Esophagus squamous epithelium (tissue), 5 donors: ENCODE measurements at regions not wholly inside any gene's neighbourhood (a gene's known extent, or its start where the extent isn't known, plus 50 kb on each side); places are given as distances from the start of the nearest gene placed in this dataset.

Source experiments
- DNase-seq: peaks from one replicate; lab custom pipeline; 2025; lab: John Stamatoyannopoulos, UW
- H3K27ac ChIP-seq, 4 donors: fragments of 200-600 bp; sonication (generic); one replicate each; pipeline ENCODE4 v1.5.1; 2016 to 2019; ENCODE audit warnings: mild to moderate bottlenecking in 1 of 4
- H3K27me3 ChIP-seq, 4 donors: fragments of 200-600 bp; sonication (generic); 1 replicate in 3 of 4; 2 replicates in 1 of 4; pipeline versions ENCODE4 v1.5.1 to v1.6.0; 2017 to 2021; ENCODE audit warnings: antibody characterized with exemption in 1 of 4
- H3K36me3 ChIP-seq, 3 donors: fragments of 200-600 bp; sonication (generic); one replicate each; pipeline ENCODE4 v1.5.1; 2016 to 2019
- H3K4me1 ChIP-seq, 3 donors: fragments of 200-600 bp; sonication (generic); one replicate each; pipeline ENCODE4 v1.5.1; 2017 to 2019
- H3K4me3 ChIP-seq, 4 donors: fragments of 200-600 bp; sonication (generic); 1 replicate in 3 of 4; 2 replicates in 1 of 4; pipeline ENCODE4 v1.5.1; 2016 to 2019; ENCODE audit warnings: mild to moderate bottlenecking in 2 of 4, moderate library complexity in 1 of 4
- H3K9me3 ChIP-seq, 3 donors: fragments of 200-600 bp; sonication (generic); one replicate each; pipeline ENCODE4 v1.5.1; 2016 to 2019
- CTCF ChIP-seq, 6 experiments: fragments of 450-650 bp in 4 of 6; fragments of 200-600 bp in 2 of 6; sonication (generic) in 2 of 6; IDR thresholded peaks; one replicate each; pipeline ENCODE4 v1.5.1; 2016 to 2019; ENCODE audit warnings: antibody characterized with exemption in 6 of 6, mild to moderate bottlenecking in 4 of 6, moderate library complexity in 4 of 6
- POLR2A ChIP-seq, 4 donors: fragments of 450-650 bp; IDR thresholded peaks; one replicate each; pipeline ENCODE4 v1.6.1; 2017; ENCODE audit warnings: antibody characterized with exemption in 4 of 4, mild to moderate bottlenecking in 4 of 4, moderate library complexity in 3 of 4
- WGBS, 2 donors: methylation state at CpG; one replicate each; pipeline ENCODE4 v1.1.5; 2018; 5-methylcytosine and 5-hydroxymethylcytosine counted together
- intact Hi-C: fragments of 100-400 bp; cut with DNase I; formaldehyde crosslinking; loops from one replicate; pipeline ENCODE4 v1.15.0; 2022
- donor health status: DM: yes; HTN: yes; CAD: no.

- no peak for TF ChIP-seq CTCF (IDR thresholded peaks at IDR 0.05)
- TF ChIP-seq POLR2A (IDR thresholded peaks at IDR 0.05) = no peak
- H3K27ac ChIP-seq = no peak overlapping the region
- H3K27me3 ChIP-seq = no peaks in the 10 kb centered on the region
- H3K9me3 ChIP-seq = peaks cover 0 to 7% (median 3%) of the 10 kb centered on the region in 3 donors
- DNase-seq = no peak
- H3K4me3 ChIP-seq = no peak overlapping the region
- WGBS, 2 donors = 38 to 43% methylated on average over 2 of the region's 2 CpGs
- no peaks in the 10 kb centered on the region for H3K36me3 ChIP-seq
- intact Hi-C loops = no loop called here
- H3K4me1 ChIP-seq = no peaks in the 10 kb centered on the region
Observed at GRCh38 chr13:58998716-58999115, 1165.0 kb downstream of the DIAPH3 start.

GRCh38 chr13:58999851-59000250 is 1163.9 kb downstream of the DIAPH3 start:
- Histone ChIP-seq H3K4me1 (no peaks in the 10 kb centered on the region), H3K9me3 (peaks cover 0 to 9% (median 5%) of the 10 kb centered on the region in 3 donors), H3K36me3 (no peaks in the 10 kb centered on the region), H3K27me3 (no peaks in the 10 kb centered on the region), H3K27ac (no peak overlapping the region), H3K4me3 (no peak overlapping the region)
- WGBS, 2 donors = 88 to 90% methylated on average over 2 of the region's 2 CpGs
- DNase-seq = no peak
- no peak for TF ChIP-seq CTCF (IDR thresholded peaks at IDR 0.05)
- no peak for TF ChIP-seq POLR2A (IDR thresholded peaks at IDR 0.05)
- intact Hi-C loops = no loop called here

- H3K36me3 ChIP-seq = no peaks in the 10 kb centered on the region
- intact Hi-C loops = no loop called here
- peaks cover 0 to 9% (median 5%) of the 10 kb centered on the region in 3 donors for H3K9me3 ChIP-seq
- TF ChIP-seq POLR2A (IDR thresholded peaks at IDR 0.05) = no peak
- TF ChIP-seq CTCF (IDR thresholded peaks at IDR 0.05) = no peak
- no peaks in the 10 kb centered on the region for H3K27me3 ChIP-seq
- no peaks in the 10 kb centered on the region for H3K4me1 ChIP-seq
- no peak overlapping the region for H3K4me3 ChIP-seq
- H3K27ac ChIP-seq = no peak overlapping the region
- no peak for DNase-seq
Observed at GRCh38 chr13:59000770-59001169, 1163.0 kb downstream of the DIAPH3 start.

- Histone ChIP-seq H3K4me1 (no peaks in the 10 kb centered on the region), H3K9me3 (no peaks in the 10 kb centered on the region), H3K27me3 (no peaks in the 10 kb centered on the region), H3K36me3 (no peaks in the 10 kb centered on the region), H3K4me3 (no peak overlapping the region), H3K27ac (no peak overlapping the region)
- intact Hi-C loops = no loop called here
- WGBS, 2 donors = 77 to 79% methylated on average over 11 of the region's 11 CpGs
- no peak for DNase-seq
- TF ChIP-seq CTCF (IDR thresholded peaks at IDR 0.05) = no peak
- TF ChIP-seq POLR2A (IDR thresholded peaks at IDR 0.05) = no peak
Observed at GRCh38 chr13:59012731-59013130, 1151.0 kb downstream of the DIAPH3 start.

GRCh38 chr13:59016250-59016649 is 1147.5 kb downstream of the DIAPH3 start:
- no peaks in the 10 kb centered on the region for H3K36me3 ChIP-seq
- H3K4me1 ChIP-seq = no peaks in the 10 kb centered on the region
- WGBS, 2 donors = 58 to 73% methylated on average over 3 of the region's 3 CpGs
- no peak for DNase-seq
- H3K9me3 ChIP-seq = no peaks in the 10 kb centered on the region
- intact Hi-C loops = no loop called here
- TF ChIP-seq CTCF (IDR thresholded peaks at IDR 0.05) (no peak), POLR2A (IDR thresholded peaks at IDR 0.05) (no peak)
- no peak overlapping the region for H3K4me3 ChIP-seq
- H3K27me3 ChIP-seq = no peaks in the 10 kb centered on the region
- no peak overlapping the region for H3K27ac ChIP-seq
